GM18511 (cell line): ENCODE measurements at regions not wholly inside any gene's neighbourhood (a gene's known extent, or its start where the extent isn't known, plus 50 kb on each side); places are given as distances from the start of the nearest gene placed in this dataset.

ENCODE experiments used
- ATAC-seq: cut with Tn5 transposase; IDR thresholded peaks from one replicate; pipeline ENCODE4 v1.9.1; 2021; ENCODE audit warnings: mild to moderate bottlenecking, moderate library complexity; ENCODE audit not compliant: unreplicated experiment

DNA sequence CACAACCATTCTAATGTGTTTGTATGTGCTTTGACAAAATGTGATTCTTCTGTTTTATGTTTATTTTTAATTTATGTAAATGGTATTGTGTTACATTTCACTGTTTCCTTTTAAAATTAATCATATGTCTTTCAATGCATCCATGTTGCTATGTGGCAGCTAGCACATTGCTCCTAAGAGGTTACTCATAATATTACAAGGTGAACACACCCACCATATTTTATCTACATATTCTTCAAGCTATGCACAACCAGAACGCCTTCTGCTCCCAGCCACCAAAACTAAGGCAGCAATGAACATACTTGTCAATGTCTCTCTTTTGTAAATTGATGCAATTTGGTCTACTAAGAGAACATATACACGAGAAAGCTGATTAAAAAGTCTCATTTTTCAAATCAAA, 160.6 kb upstream of the OSR1 start:
- no peak for ATAC-seq

- ATAC-seq: no peak
Measured at GRCh38 chr2:19507137-19507536, 148.7 kb upstream of the OSR1 start.

DNA sequence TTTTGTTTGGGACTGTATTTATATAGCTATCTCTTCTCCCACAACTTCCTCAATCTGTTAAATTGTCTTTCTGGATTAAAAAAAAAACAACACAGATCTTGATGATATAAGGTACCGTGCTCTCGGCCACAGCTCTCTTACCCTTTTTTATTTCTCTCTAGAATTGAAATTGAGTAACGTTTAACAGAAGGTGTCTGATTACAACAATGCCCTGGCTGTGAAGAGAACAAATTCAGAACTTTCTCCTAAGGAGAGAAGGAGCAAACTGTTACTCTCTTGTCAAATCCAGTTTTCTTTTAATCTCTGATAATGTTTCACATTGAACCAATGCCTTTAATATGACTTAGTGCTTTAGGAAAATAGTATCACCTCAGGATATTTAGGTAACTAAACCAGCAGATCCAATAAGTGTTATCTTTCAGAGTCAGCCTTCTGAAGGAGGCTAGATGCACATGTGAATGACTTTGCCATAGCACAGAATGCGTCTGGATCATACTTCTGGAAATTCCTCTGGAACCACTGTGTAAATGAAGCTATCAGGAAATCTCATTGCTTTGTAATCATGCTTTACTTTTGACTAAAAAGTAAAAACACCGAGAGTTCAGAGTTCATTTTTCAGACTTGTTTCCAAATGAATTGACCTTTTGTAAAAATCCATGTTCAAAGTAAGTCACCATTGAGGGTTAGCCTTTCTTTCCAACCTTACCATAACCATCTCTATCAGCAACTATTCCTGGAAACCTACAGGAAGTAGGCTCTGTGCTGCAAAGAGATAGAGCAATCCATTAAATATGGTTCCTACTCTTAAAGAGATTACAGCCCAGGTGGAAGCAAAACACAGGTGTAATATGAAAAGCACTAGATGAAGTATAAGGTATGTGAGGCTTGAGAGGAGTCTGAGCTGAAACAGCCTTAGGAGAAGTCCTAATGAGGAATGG, 147.0 kb upstream of the OSR1 start:
- ATAC-seq: no peak

DNA sequence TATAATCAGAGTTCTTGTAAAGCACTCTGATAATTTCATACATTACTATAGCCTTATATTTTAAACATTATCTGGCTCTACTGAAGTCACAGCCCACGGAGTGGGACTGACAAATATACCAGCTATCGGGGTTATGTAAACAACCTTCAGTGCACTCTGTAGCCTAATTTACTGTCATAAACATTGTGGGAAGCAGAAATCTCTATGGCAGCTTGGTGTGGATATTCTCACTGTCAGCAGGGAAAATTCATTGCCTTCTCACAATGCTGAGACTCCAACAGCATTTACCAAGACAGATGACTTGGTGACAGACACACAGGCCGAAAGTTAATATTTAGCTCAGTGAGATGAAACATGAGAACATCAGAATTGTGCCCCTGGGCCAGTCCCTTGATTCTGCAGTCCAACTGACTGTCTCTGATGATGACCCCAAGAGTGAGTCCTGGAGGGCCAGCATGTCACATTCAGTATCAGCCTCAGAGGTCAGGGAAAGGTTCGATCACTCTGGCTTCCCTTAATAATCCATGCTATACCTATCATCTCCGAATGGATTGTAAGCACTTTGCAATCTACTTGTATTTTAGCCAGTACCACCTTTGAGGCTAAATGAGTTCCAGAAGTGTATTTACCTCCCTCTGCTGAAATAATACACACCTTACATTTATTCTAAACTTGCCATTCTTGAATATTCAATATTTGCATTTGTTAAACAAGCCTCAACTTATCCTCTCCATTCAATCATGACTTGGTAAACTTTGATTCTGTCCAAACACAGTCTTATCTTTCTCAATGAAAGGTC, 146.2 kb upstream of the OSR1 start:
- no peak for ATAC-seq

- no peak for ATAC-seq
Measured at GRCh38 chr2:19503915-19504314, 145.5 kb upstream of the OSR1 start.

- no peak for ATAC-seq
Measured at GRCh38 chr2:19503406-19503805, 145.0 kb upstream of the OSR1 start.

- ATAC-seq: no peak
Measured at GRCh38 chr2:19500126-19500525, 141.7 kb upstream of the OSR1 start.

DNA sequence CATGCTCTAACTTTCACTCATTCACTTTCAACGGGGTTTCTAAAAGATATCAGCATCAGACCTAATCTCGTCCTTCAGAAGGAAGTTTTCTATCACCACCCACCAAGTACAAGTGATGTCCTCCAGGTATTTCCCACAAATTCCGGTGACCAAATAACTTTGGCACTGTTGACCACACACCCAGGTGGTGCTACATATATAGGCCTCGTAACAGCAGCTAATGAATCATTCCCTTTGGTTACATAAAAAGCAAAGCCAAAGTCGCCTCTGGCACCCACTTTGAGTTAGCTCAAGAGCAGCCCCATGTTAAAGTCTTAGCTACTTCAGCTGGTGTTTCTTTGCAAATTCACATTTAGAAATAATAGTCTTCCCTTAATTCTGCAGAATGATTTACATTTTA, 138.2 kb upstream of the OSR1 start:
- no peak for ATAC-seq

DNA sequence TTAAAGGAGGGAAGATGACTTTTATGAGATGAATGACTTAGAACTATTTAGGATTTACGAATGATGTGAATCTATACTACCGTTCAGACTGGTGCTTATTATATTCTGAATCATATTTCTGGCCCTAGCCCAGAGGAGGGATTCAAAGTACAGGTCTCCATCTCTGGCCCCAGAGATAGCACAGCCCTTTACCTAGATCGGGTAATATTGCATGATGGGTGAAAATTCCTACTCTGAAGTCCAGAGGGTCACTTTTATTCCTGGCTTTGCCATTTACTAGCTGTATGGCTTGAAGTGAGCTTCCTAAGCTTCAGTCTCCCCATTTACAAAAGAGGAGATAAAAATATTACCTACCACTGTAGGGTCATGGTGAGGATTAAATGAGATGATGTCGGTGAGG, 135.8 kb upstream of the OSR1 start:
- no peak for ATAC-seq

GRCh38 chr2:19491796-19492195, 133.4 kb upstream of the OSR1 start:
- ATAC-seq: no peak

DNA sequence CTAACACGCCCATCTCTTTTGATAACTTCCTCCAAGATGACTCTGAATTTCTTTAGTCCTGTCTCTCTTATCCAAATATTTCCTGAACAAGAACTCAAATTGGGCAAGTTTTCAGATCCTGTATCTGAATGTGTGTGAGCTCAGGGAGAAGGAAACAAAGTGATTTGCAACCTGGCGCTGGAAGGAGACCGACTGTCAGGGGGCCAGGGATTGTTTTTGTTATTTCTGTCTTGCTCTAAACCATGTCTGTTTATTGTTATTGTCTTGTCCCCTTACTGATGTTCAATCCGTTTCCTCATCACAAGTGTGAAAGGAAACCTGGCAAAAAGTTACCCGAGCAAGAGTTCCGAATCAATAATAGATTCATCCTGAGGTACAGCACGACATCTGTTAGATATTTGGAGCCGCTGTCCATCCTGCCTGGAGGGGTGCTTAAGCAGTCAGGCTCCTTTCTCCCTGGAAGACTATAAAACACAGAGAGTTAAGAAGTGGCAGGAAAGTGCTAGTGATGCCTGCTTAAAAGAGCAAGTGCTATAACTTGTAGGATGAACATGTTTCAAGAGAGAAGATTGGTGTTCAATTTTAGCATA, 132.5 kb upstream of the OSR1 start:
- no peak for ATAC-seq

DNA sequence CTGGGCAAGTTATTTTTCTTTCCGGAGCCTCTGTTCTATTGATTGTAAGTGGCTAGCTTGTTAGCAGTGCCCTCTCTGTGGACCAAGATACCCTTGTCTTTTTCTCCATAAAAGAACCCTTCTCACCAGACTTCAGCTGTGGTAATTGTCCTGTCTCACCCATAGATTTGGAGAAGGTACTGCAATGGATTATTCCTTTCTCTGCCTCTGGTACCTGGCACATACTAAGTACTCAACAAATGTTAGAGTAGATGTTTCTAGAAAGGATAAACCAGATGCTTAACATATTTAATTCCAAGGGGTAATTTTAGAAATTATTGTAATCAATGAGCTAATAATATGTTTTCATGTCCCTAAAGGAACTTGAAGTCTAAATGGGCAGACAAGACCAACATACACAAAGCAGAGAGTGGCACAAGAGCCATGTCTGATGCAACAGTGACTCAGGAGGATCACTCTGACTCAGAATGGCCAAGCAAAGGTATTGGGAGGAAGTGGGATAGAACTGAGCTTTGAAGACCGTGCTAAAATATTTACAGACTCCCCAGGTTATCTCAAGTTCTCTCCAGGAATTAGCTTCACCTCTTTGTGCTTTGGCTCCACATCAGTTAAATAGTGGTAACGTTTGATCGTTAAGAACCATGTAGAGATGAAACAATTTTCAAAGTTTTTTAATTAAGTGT, 129.7 kb upstream of the OSR1 start:
- ATAC-seq: peak; percentile 90

DNA sequence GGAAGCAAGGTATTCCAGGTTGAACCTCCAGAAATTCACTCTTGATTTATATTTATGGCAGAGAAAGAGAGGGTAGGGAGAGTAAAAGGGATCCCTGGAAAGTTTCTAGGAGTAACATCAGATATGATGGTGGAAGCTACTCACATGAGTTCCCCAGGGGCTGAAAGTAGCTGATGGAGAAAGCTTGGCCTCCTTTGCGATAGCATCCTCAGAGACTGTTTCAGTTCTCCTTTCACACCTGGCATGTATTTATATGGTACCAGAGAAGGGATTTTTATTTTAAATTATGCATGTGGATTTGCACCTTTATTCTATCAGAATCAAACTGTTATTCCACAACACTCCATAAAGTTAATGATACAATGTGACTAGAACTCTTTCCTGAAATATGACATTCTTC, 126.3 kb upstream of the OSR1 start:
- ATAC-seq: peak; percentile 75

- no peak for ATAC-seq
Measured at GRCh38 chr2:19480673-19481072, 122.2 kb upstream of the OSR1 start.

DNA sequence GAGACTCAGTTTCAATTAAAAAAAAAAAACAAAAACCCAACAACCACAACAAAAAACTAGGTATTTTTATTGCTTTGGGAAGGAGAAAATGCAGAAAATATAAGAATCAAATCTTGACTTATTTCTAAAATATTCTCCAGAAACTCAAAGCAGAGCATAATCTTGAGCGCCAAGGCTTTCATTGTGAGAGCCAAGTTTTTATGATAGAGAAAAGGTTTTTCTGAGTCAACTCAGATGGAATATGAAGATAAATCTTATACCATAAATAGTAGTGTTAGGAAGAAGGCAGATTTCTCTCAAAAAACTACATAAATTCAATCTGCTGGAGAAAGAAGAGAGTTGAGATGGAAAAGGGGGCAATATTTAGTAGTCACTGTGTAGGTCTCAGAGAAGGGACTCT, 121.2 kb upstream of the OSR1 start:
- ATAC-seq: no peak

- no peak for ATAC-seq
Measured at GRCh38 chr2:19478409-19478808, 120.0 kb upstream of the OSR1 start.

GRCh38 chr2:19476327-19476726, 117.9 kb upstream of the OSR1 start:
- no peak for ATAC-seq

GRCh38 chr2:19474128-19474527, 115.7 kb upstream of the OSR1 start:
- ATAC-seq: peak; percentile 95

DNA sequence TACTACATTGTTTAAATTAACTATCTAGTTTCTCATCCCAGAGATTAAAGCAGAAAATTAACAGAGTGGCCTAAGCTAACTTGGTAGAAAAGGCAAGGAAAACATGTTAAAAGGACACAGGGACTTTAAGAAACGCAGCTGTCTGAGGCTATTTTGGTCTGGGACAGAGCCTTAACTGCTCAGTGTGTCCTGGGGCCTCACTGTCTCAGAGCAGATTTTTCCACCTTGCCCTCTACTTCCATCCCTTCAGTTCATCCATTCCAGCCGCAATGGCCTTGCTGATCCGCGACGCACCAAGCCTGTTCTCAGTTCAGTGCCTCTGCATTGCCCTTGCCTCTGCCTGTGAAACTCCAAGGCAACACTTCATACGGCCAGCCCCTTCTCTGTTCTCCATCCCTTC, 114.9 kb upstream of the OSR1 start:
- ATAC-seq: no peak

DNA sequence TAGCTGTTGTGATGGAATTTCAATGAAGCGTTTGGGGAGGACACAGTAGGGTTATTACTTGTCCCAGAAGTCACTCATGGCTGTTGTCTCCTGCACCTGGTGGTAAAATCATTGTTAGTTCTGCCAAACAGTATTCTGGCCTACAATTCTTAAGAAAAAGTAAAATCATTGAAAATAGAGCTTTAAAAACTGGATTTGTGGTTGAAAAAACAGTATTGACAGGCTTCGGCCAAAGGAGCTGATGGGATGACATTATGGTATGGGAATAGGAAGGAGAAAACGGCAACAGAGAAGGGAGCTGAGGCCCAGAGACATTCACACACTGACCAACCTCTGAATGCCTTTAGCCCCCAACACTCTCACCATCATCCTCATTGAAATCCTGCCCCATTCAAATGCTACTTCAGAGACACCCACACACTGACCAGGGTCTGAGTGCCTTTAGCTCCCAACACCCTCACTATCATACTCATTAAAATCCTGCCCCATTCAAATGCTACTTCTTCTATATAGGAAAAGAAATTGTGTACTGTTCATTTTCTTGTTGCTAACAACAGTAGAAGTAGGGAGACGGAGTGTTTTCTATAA, 114.1 kb upstream of the OSR1 start:
- no peak for ATAC-seq

DNA sequence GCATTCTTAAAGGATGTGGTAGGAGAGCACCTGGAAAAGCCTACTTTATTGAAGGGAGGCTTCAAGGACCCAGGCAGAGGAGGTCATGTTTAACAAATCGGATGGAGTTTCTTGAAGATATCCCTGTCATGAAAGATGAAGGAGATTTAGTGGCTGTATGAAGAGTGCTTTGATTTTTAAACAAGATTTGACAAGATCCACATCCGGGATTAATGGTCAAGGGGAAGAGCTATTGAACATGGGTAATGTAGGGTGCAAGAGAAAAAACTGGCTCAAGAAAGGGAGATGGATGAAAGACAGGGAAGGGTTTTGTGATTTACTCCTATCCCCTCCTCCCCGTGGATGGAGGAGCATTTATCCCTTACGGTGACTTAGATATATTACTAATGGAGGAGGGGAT, 113.1 kb upstream of the OSR1 start:
- ATAC-seq: no peak
